ENCODE measurements at regions not wholly inside any gene's neighbourhood (a gene's known extent, or its start where the extent isn't known, plus 50 kb on each side); places are given as distances from the start of the nearest gene placed in this dataset.
"Not testable (repeated sequence)": the region's sequence is repeated elsewhere in the genome, so short reads cannot be mapped to it uniquely, and the experiment has no call there.

GRCh38 chr13:26486550-26486949 is 70.9 kb upstream of the WASF3 start:
- CTCF ChIA-PET: no interaction called here
- POLR2A ChIA-PET (ENCODE audit: low non-redundant PET): no interaction called here
- no peak overlapping the region for H3K27ac ChIP-seq
- DNase-seq (ENCODE audit: low spot score): no peak
- TF ChIP-seq CTCF (conservative IDR thresholded peaks at IDR 0.05; ENCODE audit: low read depth): no peak

DNA sequence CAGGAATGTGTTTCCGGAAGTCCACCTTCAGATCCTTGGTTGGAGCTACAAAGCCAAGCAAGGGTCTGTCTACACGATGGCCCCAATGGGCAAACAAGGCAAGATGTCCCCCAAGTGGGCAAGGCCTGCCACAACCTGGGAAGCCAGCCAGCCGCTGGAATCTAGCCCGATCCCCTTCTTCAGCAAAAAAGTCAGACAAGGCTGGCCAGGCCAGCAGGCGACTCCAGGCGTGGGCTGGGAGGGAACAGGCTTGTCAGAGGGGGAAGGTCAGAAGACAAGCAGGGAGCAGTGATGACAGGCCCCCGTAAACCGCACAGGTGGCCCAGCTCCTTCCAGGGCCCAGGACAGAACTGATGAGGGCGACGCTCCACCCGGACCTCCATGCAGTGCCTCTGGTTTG is 69.7 kb upstream of the WASF3 start:
- ChIA-PET CTCF (interaction anchor here (0.6 to 0.9 kb wide), 2 partner anchors 9 to 34 kb away, joined by 3 to 7 read pairs; no protein-coding TSS in a partner anchor), POLR2A (ENCODE audit: low non-redundant PET) (no interaction called here)
- DNase-seq (ENCODE audit: low spot score): no peak
- H3K27ac ChIP-seq: no peak overlapping the region
- no peak for TF ChIP-seq CTCF (conservative IDR thresholded peaks at IDR 0.05; ENCODE audit: low read depth)

- DNase-seq (ENCODE audit: low spot score): no peak
- ChIA-PET CTCF (interaction anchor here (0.9 kb wide), 1 partner anchor 8 kb away, joined by 3 read pairs; no protein-coding TSS in a partner anchor), POLR2A (ENCODE audit: low non-redundant PET) (no interaction called here)
- no peak for TF ChIP-seq CTCF (conservative IDR thresholded peaks at IDR 0.05; ENCODE audit: low read depth)
- H3K27ac ChIP-seq: no peak overlapping the region
Measured at GRCh38 chr13:26488236-26489003, 69.1 kb upstream of the WASF3 start.

GRCh38 chr13:26492301-26492700 is 65.2 kb upstream of the WASF3 start:
- H3K27ac ChIP-seq; DNase-seq (ENCODE audit: low spot score); CTCF ChIA-PET; POLR2A ChIA-PET (ENCODE audit: low non-redundant PET): not testable (repeated sequence)

- CTCF ChIA-PET: interaction anchor here (0.7 to 2.6 kb wide), 2 partner anchors 273 to 309 kb away, joined by 3 to 23 read pairs; partner anchors contain the start of gene RNF6
- no peak overlapping the region for H3K27ac ChIP-seq
- TF ChIP-seq CTCF (conservative IDR thresholded peaks at IDR 0.05; ENCODE audit: low read depth): no peak
- POLR2A ChIA-PET (ENCODE audit: low non-redundant PET): no interaction called here
- DNase-seq (ENCODE audit: low spot score): no peak
Measured at GRCh38 chr13:26494571-26495195, 62.8 kb upstream of the WASF3 start.

GRCh38 chr13:26495750-26496149 is 61.7 kb upstream of the WASF3 start:
- no peak for DNase-seq (ENCODE audit: low spot score)
- ChIA-PET POLR2A (ENCODE audit: low non-redundant PET) (no interaction called here), CTCF (interaction anchor here (0.7 to 2.6 kb wide), 4 partner anchors 14 to 310 kb away, joined by 3 to 23 read pairs (median 4); partner anchors contain the start of gene RNF6)
- H3K27ac ChIP-seq: no peak overlapping the region
- TF ChIP-seq CTCF (conservative IDR thresholded peaks at IDR 0.05; ENCODE audit: low read depth): no peak

All from RWPE1 (cell line).